ENCODE measurements at regions not wholly inside any gene's neighbourhood (a gene's known extent, or its start where the extent isn't known, plus 50 kb on each side); places are given as distances from the start of the nearest gene placed in this dataset.

GRCh38 chr14:23861666-23862065 lies 91.9 kb upstream of the DHRS4 start:
- H3K27me3 ChIP-seq (ENCODE audit: control insufficient read depth in 2 of 2, insufficient read depth in 2 of 2, low read length in 2 of 2): no peaks in the 10 kb centered on the region
- no peak overlapping the region for H3K9ac ChIP-seq (ENCODE audit: insufficient read depth, low read length, poor library complexity, severe bottlenecking)
- intact Hi-C loops (cut with micrococcal nuclease): no loop called here
- 100% methylated on average over 1 of the region's 2 CpGs for WGBS (ENCODE audit: insufficient coverage)
- no peaks in the 10 kb centered on the region for H3K36me3 ChIP-seq (replicated peaks in 1 of 2; ENCODE audit: control insufficient read depth in 1 of 2, insufficient read depth in 2 of 2, low read length in 2 of 2)
- peaks cover 1 to 5% (median 2%) of the 10 kb centered on the region in 3 donors for H3K27me3 Mint-ChIP-seq (ENCODE audit: low read depth in 3 of 3)
- H3K36me3 Mint-ChIP-seq: no peaks in the 10 kb centered on the region
- H3K4me1 Mint-ChIP-seq: no peaks in the 10 kb centered on the region
- no peak overlapping the region for H3K4me2 ChIP-seq (replicated peaks; ENCODE audit: extremely low read depth, low read length, poor library complexity, severe bottlenecking)
- H2AFZ ChIP-seq (ENCODE audit: insufficient read depth, low read depth, low read length, poor library complexity, severe bottlenecking): no peak overlapping the region
- H3K9me3 Mint-ChIP-seq: peaks cover 0 to 4% (median 0%) of the 10 kb centered on the region in 7 donors
- no peak overlapping the region for H3K4me3 ChIP-seq (replicated peaks in 1 of 3; ENCODE audit: low read depth in 2 of 3, low read length in 3 of 3)
- no peaks in the 10 kb centered on the region for H3K9me3 ChIP-seq (replicated peaks in 1 of 2; ENCODE audit: control insufficient read depth in 1 of 2, insufficient read depth in 1 of 2, low read length in 2 of 2)
- no peaks in the 10 kb centered on the region for H3K4me1 ChIP-seq (ENCODE audit: control insufficient read depth in 1 of 2, insufficient read depth in 2 of 2, low read length in 2 of 2)
- no peak for TF ChIP-seq CTCF (IDR thresholded peaks at IDR 0.05)
- H3K79me2 ChIP-seq (ENCODE audit: insufficient read depth, low read length): no peaks in the 10 kb centered on the region
- no peak overlapping the region for H3K4me3 Mint-ChIP-seq
- no peak overlapping the region for H3K27ac ChIP-seq (ENCODE audit: low read depth in 1 of 2, low read length in 2 of 2)
- no peak for DNase-seq
- peak overlapping the region in 1 of 7 donors; percentile 56 for H3K27ac Mint-ChIP-seq
- no peaks in the 10 kb centered on the region for H4K20me1 ChIP-seq (ENCODE audit: insufficient read depth, low read length)

- H3K4me2 ChIP-seq (replicated peaks; ENCODE audit: extremely low read depth, low read length, poor library complexity, severe bottlenecking): no peak overlapping the region
- no peaks in the 10 kb centered on the region for H3K36me3 Mint-ChIP-seq
- 100% methylated on average over 1 of the region's 2 CpGs for WGBS (ENCODE audit: insufficient coverage)
- H3K27me3 ChIP-seq (ENCODE audit: control insufficient read depth in 2 of 2, insufficient read depth in 2 of 2, low read length in 2 of 2): no peaks in the 10 kb centered on the region
- peaks cover 0 to 4% (median 0%) of the 10 kb centered on the region in 7 donors for H3K9me3 Mint-ChIP-seq
- H4K20me1 ChIP-seq (ENCODE audit: insufficient read depth, low read length): no peaks in the 10 kb centered on the region
- H3K36me3 ChIP-seq (replicated peaks in 1 of 2; ENCODE audit: control insufficient read depth in 1 of 2, insufficient read depth in 2 of 2, low read length in 2 of 2): no peaks in the 10 kb centered on the region
- no peaks in the 10 kb centered on the region for H3K79me2 ChIP-seq (ENCODE audit: insufficient read depth, low read length)
- H3K27ac ChIP-seq (ENCODE audit: low read depth in 1 of 2, low read length in 2 of 2): no peak overlapping the region
- no peaks in the 10 kb centered on the region for H3K9me3 ChIP-seq (replicated peaks in 1 of 2; ENCODE audit: control insufficient read depth in 1 of 2, insufficient read depth in 1 of 2, low read length in 2 of 2)
- no peak overlapping the region for H3K4me3 ChIP-seq (replicated peaks in 1 of 3; ENCODE audit: low read depth in 2 of 3, low read length in 3 of 3)
- H2AFZ ChIP-seq (ENCODE audit: insufficient read depth, low read depth, low read length, poor library complexity, severe bottlenecking): no peak overlapping the region
- intact Hi-C loops (cut with micrococcal nuclease): no loop called here
- TF ChIP-seq CTCF (IDR thresholded peaks at IDR 0.05): no peak
- no peak for DNase-seq
- H3K27ac Mint-ChIP-seq: no peak overlapping the region
- no peak overlapping the region for H3K9ac ChIP-seq (ENCODE audit: insufficient read depth, low read length, poor library complexity, severe bottlenecking)
- H3K4me1 ChIP-seq (ENCODE audit: control insufficient read depth in 1 of 2, insufficient read depth in 2 of 2, low read length in 2 of 2): no peaks in the 10 kb centered on the region
- no peaks in the 10 kb centered on the region for H3K4me1 Mint-ChIP-seq
- H3K4me3 Mint-ChIP-seq: no peak overlapping the region
- H3K27me3 Mint-ChIP-seq (ENCODE audit: low read depth in 3 of 3): peaks cover 1 to 5% (median 3%) of the 10 kb centered on the region in 3 donors
Observed at GRCh38 chr14:23862513-23862912, 91.1 kb upstream of the DHRS4 start.

Data from CD14-positive monocyte (primary cell).